Right kidney (tissue), 1 donor: ENCODE measurements at regions not wholly inside any gene's neighbourhood (a gene's known extent, or its start where the extent isn't known, plus 50 kb on each side); places are given as distances from the start of the nearest gene placed in this dataset.

Experiments used
- DNase-seq: peaks from one replicate; pipeline ENCODE4 v3.0.0-alpha.2; 2016

GRCh38 chr7:41169317-41169716 is 533.6 kb downstream of the INHBA start:
- DNase-seq = no peak

DNA sequence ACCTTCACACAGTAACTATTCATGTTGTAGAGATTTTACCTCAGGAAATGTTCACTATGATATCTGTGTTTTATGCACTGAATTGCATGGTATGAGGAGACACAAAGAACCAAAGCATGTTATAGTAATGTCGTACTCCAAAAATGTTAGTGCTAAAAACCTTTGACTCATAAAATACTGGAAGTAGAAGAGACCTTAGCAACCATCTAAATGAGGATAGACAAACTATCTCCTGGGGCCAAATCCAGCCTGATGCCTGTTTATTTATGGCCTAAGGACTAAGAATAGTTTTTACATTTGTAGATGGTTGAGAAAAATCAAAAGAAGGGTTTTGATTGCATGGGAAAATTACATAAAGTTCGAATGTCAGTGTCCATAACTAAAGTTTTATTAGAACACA is 535.1 kb downstream of the INHBA start:
- no peak for DNase-seq

GRCh38 chr7:41164440-41164839 is 538.5 kb downstream of the INHBA start:
- no peak for DNase-seq

GRCh38 chr7:41163991-41164390 is 538.9 kb downstream of the INHBA start:
- DNase-seq = no peak

- no peak for DNase-seq
Measured at GRCh38 chr7:41162612-41163011, 540.3 kb downstream of the INHBA start.

DNA sequence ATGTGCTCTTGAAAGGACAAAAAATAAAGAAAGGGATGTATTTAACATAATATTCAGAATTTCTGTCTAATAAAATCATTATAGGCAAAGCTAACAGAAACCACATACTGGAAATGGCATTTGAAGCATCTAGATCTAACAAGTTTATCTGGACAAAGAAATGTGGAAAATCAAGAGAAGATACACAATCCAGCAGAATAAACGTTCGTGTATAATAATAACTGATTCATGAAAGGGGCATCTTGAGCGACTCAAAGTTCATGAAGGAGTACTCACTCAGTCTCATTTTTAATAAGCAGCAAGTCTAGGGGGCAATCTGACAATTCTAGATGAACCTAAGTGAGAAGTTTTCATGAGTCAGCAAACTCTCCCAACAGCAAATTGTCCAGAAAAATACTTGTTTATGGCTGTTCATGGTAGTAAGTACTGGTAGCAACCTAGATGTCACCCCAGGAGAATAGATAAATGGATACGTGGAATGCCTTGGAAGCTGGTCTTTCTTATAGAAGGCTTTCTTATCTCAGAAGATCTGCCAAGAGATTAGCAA is 541.8 kb downstream of the INHBA start:
- DNase-seq = no peak

- DNase-seq = no peak
Measured at GRCh38 chr7:41156268-41156667, 546.6 kb downstream of the INHBA start.

DNA sequence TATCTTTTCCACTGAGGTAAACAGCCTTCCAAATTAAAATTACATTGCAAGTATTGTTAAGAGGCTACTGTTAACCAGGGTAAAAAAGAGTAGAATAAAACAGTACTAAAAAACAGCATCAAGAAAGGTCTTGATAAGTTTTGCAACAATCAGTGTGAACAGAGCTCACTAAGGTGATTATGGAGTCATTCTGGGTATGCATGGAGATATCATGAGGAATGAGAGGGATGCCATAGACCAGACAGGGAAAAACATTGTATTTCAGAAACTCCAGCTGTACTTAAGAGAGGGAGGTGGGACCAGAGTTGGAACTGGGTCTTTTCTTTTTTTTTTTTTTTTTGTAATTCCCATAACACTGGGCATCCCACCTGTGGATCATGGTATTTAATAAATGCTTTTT is 549.6 kb downstream of the INHBA start:
- no peak for DNase-seq

DNA sequence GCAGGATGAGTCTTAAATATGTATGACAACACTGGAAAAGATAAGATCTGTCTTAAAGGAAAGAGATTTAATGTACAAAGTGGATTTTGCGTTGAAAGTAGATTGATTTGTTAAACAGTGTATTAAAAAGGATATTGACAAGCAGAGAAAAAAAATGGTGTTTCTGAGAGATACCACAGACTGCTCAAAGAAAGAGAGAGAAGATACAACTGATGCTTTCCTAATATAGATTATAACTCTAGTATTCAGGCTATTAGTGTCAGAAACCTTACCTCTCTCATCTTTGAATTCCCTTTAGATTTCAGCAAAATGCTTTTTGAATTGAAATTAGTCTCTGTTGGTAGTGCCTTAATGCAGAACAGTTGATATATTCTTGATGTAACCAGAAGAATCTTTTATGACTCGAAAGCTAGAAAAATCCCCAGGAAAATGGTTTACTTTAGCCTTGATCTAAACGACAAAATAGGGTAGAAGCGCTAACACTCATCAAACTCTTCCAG is 550.7 kb downstream of the INHBA start:
- DNase-seq = no peak

GRCh38 chr7:41149576-41149975 is 553.3 kb downstream of the INHBA start:
- DNase-seq = no peak

- DNase-seq = no peak
Measured at GRCh38 chr7:41148521-41148951, 554.4 kb downstream of the INHBA start.

GRCh38 chr7:41147606-41148485 is 555.0 kb downstream of the INHBA start:
- DNase-seq = no peak

DNA sequence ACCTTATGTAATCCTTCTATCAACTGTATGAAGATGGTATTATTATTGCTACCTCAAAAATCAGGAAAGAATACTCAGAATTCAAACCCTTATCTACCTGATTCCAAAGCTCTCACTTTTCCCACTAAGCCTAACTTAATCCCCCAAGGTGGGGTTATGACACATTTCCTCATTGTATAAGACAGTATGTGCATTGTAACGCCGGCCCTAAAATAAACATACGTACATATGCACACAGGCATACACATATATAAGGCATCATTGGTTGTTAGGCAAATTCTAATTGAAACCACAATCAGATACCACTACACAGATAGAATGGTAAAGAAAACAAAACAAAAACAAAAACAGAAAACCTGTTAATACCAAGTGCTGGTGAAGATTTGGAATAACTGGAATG is 556.5 kb downstream of the INHBA start:
- DNase-seq = no peak

DNA sequence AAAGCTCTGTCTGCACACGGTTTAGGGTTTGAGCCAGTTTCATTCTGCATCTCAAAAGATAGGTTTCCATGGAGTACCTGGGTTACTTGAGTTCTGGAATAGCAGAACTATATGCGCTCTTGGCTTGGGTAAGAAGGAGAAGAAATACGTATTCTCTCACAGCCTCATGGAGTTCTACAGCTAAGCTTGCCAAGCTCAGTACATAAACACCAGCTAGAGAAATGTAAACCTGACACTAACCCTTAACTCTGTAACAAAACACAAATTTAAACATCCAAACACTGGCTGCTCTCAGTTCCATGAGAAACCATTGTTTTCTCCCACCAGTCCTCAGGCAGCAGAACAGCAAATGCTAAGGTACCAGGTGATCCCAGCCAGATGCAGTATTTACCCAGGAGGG is 557.2 kb downstream of the INHBA start:
- no peak for DNase-seq

DNA sequence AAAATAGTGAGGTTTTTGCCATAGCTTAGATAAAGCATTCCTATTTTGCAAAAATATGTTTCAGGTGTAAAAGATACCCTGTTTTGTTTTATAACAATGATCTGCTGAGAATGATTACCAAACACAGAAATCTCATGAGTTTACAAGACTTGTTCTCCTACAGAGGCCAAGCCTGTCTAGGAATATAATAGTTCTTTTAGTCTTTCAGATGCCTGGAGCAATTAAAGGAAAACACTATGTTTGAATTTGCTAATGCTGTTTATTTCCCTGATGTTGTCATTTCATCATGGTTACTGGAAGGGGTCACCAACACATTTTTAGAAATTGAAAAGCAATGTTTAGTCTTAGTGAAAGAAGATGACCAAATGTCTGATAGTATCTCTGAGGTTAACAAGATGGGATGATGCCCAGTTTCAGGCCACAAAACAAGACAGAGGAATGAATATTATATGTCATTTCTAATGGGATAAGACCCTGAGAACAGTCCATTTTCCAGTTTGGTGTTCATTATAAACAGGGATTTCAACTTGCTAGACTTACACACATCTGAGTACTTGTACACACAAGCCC is 559.9 kb downstream of the INHBA start:
- no peak for DNase-seq

- DNase-seq = no peak
Measured at GRCh38 chr7:41139789-41140188, 563.1 kb downstream of the INHBA start.

GRCh38 chr7:41136551-41136950 is 566.3 kb downstream of the INHBA start:
- DNase-seq = no peak

DNA sequence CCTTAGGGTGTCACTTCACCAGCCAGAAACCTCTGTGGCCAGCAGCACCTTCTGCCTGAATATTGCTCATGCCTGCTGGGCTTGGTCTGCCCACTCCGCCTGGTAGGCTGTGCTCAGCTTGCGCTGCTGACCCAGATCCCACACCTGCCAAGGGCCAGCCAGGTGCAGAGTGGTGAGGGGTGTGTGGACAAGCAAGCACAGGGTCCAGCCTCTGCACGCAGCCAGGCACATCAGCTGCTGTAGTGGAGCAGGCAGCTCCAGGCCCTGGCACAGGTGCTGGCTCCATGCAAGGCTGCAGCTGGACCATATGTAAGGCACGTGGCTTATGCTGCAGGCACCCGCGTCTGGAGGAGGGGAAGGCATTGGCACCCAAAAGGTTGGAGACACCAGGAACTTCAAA is 567.4 kb downstream of the INHBA start:
- no peak for DNase-seq

- DNase-seq = no peak
Measured at GRCh38 chr7:41134300-41135255, 568.3 kb downstream of the INHBA start.

DNA sequence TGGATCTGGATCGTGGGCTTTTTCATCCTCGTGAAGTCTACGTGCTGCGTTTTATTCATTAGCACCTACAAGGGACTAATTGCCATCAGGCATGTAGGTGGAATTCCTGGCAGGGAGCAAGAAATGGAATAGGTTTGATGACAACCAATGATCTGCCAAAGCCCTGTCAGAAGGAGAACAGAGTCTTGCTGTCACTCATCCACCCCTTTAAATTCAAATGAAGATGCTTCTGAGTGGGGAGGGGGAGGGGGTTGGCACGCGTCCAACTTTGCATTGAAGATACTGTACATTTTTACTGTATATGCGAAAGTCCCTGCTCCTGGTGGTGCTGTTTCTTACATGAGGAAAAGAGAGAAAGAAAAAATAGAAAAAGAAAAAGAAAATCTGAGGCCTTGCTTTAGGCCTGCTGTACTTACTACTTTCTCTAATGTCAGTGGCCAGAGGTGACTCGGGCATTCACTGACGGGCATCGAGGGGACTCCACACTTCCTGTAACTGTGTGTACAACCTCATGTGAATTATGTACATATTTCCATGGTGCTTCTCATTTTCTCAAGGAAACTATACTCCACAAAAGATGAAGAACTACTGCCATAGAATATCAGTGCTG is 569.1 kb downstream of the INHBA start:
- DNase-seq = no peak

GRCh38 chr7:41131956-41132355 is 570.9 kb downstream of the INHBA start:
- DNase-seq = no peak
